Ishikawa (cell line): ENCODE measurements at regions not wholly inside any gene's neighbourhood (a gene's known extent, or its start where the extent isn't known, plus 50 kb on each side); places are given as distances from the start of the nearest gene placed in this dataset.

Source experiments
- CREB1 ChIP-seq: IDR thresholded peaks from 2 replicates; pipeline ENCODE4 v1.6.1; 2012; ENCODE audit warnings: low read depth
- EGR1 ChIP-seq: IDR thresholded peaks from 2 replicates; pipeline ENCODE4 v1.6.1; 2012
- EP300 ChIP-seq: IDR thresholded peaks from 2 replicates; pipeline ENCODE4 v1.6.1; 2012; ENCODE audit warnings: borderline replicate concordance
- MAX ChIP-seq: IDR thresholded peaks from 2 replicates; pipeline ENCODE4 v1.6.1; 2012
- RAD21 ChIP-seq: IDR thresholded peaks from 2 replicates; pipeline ENCODE4 v1.6.1; 2012; ENCODE audit warnings: low read depth
- TCF12 ChIP-seq: IDR thresholded peaks from 2 replicates; pipeline ENCODE4 v1.6.1; 2012; ENCODE audit warnings: low read depth
- USF1 ChIP-seq: IDR thresholded peaks from 2 replicates; pipeline ENCODE4 v1.6.1; 2012
- ZBTB7A ChIP-seq: IDR thresholded peaks from 2 replicates; pipeline ENCODE4 v1.6.1; 2012; ENCODE audit warnings: low read depth

- TF ChIP-seq CREB1 (no peak), MAX (no peak), ZBTB7A (no peak), RAD21 (no peak), EP300 (no peak), EGR1 (no peak), USF1 (no peak), TCF12 (no peak)
These were observed 122.8 kb upstream of the HS6ST1 start for GRCh38 chr2:128441341-128442052.
